Fibroblast of skin of left quadriceps (primary cell): ENCODE measurements at regions not wholly inside any gene's neighbourhood (a gene's known extent, or its start where the extent isn't known, plus 50 kb on each side); places are given as distances from the start of the nearest gene placed in this dataset.

Experiments used
- DNase-seq, 2 experiments: peaks; one replicate each; pipeline ENCODE4 v3.0.0-alpha.2; 2013; ENCODE audit warnings: low read depth in 2 of 2

GRCh38 chr3:176723758-176724393, 473.4 kb downstream of the TBL1XR1 start:
- DNase-seq, result no peak

GRCh38 chr3:176714034-176714433, 483.2 kb downstream of the TBL1XR1 start:
- no peak for DNase-seq

GRCh38 chr3:176712191-176712590, 485.1 kb downstream of the TBL1XR1 start:
- DNase-seq, result no peak

GRCh38 chr3:176699288-176699687, 498.0 kb downstream of the TBL1XR1 start:
- DNase-seq, result no peak

GRCh38 chr3:176697284-176697889, 499.9 kb downstream of the TBL1XR1 start:
- no peak for DNase-seq

GRCh38 chr3:176696816-176697215, 500.5 kb downstream of the TBL1XR1 start:
- DNase-seq, result no peak

GRCh38 chr3:176692966-176693785, 504.1 kb downstream of the TBL1XR1 start:
- DNase-seq, result no peak

- no peak for DNase-seq
These were observed 504.9 kb downstream of the TBL1XR1 start for GRCh38 chr3:176692199-176692965.

- no peak for DNase-seq
These were observed 507.0 kb downstream of the TBL1XR1 start for GRCh38 chr3:176690083-176690869.

GRCh38 chr3:176687754-176688153, 509.5 kb downstream of the TBL1XR1 start:
- DNase-seq, result no peak

- no peak for DNase-seq
These were observed 513.9 kb downstream of the TBL1XR1 start for GRCh38 chr3:176683382-176683781.

GRCh38 chr3:176663837-176664831, 533.1 kb downstream of the TBL1XR1 start:
- peak; percentile 82 to 84 for DNase-seq

GRCh38 chr3:176663387-176663786, 533.9 kb downstream of the TBL1XR1 start:
- DNase-seq, result no peak

GRCh38 chr3:176661432-176661964, 535.8 kb downstream of the TBL1XR1 start:
- DNase-seq, result no peak

GRCh38 chr3:176655404-176656094, 541.7 kb downstream of the TBL1XR1 start:
- DNase-seq, result no peak

GRCh38 chr3:176651622-176652021, 545.7 kb downstream of the TBL1XR1 start:
- DNase-seq, result no peak

- no peak for DNase-seq
These were observed 546.8 kb downstream of the TBL1XR1 start for GRCh38 chr3:176650478-176650877.

- DNase-seq, result no peak
These were observed 549.3 kb downstream of the TBL1XR1 start for GRCh38 chr3:176647987-176648386.

GRCh38 chr3:176633511-176633910, 563.8 kb downstream of the TBL1XR1 start:
- DNase-seq, result no peak
